IPS-NIHi7 (cell line): ENCODE measurements at regions not wholly inside any gene's neighbourhood (a gene's known extent, or its start where the extent isn't known, plus 50 kb on each side); places are given as distances from the start of the nearest gene placed in this dataset.

Source experiments
- DNase-seq: peaks from one replicate; pipeline ENCODE4 v3.0.0; 2012; ENCODE audit warnings: mixed read lengths; ENCODE audit errors: extremely low spot score

DNA sequence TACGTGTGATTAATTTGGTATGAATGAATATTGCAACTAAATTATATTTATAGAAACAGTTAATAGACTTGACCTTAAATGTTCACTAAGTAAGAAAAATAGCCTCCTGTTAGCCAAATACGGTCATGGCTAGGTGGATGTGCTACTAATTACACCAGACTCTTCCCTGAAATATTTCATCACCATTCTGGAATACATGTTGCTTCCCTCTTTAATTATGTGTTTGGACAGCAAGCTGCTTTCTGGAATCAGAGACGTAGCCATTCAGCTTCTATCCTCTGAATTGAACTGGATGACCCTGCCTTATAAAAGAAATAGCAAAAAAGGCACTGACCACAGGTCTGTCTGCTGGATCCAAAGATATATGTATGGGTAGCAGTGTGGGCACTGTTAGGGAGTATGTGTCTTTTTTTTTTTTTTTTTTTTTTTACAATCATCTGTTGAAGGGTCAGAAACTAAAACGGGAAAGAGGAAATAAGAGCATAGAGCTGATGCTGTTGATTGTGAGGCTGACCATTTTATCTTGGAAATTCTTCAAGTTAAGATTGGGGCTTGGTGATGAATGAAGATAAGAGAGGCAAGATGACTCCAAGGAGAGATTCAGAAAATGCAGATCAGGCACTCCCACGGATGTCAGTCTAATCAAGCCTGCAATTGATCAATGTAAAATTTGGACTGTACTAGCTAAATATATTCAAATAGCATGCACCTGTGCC, 283.2 kb upstream of the HSF2 start:
- DNase-seq, result no peak

DNA sequence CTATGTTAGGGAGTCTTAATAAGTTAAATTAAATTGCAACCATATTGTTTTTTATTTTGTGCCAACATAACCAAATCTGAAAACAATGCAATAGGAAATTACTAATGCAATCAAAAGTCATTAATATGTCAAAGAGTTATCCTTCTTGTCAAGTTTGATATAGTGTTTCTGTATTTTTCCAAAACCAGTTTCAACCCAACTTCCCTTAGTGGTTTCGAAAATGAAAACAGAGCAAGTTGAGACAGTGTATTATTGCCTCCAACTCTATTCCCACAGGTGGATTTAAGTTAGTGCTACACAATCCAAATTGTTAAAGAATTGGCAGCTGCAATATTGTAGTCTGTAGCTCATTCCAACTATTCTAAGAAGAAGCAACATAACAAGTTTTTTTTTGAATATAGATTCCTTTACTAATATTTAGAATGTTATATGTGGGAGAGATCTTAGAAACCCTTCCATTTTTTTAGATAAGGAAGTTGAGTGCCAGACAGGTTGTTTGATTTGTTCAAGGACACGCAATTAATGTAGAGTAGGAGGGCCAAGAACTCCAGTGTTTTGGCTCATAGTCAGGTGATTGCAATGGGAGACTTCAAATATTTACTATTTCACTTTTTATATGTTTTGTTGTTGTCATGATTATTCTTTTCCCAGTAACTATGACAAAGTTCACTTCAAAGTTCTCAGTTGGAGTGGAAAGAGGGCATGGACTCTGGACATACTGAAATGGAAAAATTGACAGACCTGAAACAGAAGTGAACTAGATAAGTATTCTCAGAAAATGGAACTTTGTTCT, 282.4 kb upstream of the HSF2 start:
- DNase-seq, result no peak

DNA sequence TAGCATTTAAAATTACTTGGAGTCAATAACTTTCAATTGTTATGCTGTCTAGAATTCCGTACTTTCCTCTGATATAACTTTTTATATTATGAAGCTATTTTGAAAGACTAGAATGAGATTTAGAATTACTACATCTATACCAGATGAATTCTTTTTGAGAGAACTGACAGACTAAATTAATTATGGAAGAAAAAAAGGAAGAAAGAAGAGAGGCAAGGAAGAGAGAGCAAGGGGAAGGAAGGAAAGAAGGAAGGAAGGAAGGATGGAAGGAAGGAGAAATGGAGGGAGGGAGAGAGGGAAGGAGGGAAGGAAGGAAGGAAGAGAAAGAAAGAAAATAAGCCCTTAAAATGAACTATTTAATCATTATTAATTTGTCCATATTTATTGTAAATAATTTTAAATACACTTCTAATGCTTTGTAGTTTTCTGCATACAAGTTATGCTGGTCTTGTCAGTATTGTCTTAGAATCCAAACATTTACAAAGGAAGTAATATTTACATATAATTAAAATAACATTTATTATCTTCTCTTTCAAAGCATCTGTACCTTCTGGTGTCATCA, 280.4 kb upstream of the HSF2 start:
- DNase-seq, result no peak

DNA sequence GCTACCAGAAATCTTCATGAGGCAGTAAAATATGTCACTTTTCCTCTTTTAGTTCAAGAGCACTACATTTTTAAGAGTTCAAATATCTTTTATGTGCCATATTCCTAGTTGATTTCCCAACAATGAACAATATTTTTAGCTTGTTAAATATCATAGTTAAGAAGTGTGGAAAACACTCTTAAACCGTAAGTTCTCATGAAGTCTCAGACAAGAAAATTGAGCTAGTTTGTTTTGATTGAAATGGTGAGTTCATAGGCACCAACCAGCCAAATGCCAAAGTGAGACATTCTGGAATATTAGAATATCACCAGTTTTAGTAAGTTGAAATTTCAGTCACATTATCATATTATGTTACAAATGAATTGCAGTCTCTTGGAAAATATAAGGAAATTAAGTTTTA, 277.2 kb upstream of the HSF2 start:
- no peak for DNase-seq

DNA sequence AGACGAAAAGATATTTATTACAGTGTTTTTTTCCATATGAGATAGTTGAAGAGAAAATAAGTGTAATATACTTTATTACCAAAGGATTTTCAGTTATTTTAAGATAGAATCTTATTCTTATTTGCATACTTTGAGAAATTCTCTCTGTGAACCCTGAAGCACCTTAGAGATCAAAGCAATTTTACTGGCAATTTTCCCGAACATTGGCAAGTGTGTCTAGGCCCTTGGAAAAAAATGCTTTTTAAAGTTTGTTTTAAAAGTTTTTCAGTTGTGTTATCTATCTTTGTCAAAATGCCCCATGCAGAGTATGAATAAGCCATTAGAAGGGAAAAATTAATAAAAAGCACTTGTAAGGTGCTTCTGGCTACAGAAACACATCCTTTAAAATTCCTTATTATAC, 276.8 kb upstream of the HSF2 start:
- no peak for DNase-seq

DNA sequence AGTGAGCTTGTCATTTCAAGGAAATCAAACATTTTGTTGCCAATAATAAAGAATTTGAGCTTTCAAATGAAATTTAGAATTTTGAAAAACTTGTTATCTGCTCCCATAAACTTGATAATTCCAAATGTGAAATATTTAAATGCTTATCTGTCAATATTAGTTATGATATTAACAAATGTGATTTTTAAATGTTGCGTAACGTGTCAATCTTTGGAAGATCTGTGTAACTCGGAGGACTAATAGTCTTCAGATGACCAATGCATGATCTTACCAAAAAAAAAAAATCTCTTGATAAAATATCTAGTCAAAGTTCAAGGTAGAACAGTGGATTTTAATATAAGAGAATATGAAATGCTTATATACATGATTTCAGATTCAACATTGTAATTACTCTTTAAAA, 274.5 kb upstream of the HSF2 start:
- DNase-seq, result no peak

DNA sequence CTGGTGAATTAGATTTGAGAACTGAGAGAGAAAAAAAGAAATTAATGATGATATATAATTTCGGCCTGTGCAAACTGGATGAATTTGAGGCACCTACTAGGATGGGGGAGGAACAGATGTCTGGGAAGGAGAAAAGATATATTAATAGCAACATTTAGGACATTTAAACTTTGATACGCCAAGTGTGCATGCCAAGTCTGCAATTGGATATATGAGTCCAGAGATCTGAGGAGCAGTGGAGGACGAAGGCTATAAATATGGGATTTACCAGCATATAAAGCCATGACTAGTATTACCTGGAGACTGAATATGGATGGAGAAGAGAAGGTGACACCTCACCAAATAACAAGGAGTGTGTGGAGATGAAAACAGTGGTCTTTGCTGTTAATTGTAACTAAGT, 272.6 kb upstream of the HSF2 start:
- DNase-seq, result no peak

DNA sequence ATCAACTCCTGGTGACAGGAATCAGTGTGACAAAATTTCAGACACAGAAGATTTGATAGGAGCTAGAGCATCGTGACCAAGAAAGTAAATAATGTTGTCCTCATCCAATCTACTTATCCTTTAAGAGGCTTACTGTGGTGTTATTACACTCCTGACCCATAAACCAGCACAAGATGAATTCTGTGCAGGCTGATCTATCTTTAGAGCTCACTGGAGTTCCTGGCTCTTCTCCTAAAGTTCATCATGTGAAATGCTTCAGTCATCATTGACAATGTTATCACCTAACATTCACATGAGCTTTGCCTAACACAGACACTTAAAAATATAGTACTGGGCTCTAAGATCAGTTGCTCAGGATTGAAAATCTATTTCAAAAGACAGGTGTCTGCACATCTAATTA, 271.0 kb upstream of the HSF2 start:
- no peak for DNase-seq

DNA sequence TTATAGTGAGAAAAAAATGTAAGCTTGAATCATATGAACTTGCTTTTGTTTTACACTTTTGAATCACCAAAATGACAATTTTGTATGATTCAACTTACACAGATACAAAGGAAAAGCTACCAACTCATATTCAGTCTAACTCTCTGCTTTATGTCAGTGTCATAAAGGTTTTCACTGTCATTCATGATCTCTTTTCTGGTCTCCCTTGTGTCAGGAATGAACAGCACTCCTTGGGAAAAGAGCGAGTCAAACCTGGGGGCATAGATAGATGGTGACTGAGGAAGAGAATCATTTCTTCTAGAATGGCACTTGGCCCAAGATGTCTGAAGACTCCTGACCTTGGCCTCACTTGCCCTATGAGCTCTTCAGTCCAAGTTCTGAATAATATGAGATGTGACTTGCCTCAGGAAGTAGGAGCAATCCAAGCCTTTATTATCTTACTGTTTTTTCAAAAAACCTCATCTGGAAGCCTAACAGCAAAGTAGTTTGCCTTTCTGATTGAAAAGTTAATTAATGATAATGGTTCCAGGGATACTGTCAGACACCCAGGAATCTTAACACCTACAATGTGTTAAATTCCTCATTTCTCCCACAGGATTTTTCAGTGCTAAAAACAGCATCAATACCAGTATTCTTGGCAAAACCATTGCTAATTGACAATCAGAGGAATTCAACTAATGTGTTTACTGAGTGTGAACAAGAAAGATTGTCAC, 270.0 kb upstream of the HSF2 start:
- no peak for DNase-seq

DNA sequence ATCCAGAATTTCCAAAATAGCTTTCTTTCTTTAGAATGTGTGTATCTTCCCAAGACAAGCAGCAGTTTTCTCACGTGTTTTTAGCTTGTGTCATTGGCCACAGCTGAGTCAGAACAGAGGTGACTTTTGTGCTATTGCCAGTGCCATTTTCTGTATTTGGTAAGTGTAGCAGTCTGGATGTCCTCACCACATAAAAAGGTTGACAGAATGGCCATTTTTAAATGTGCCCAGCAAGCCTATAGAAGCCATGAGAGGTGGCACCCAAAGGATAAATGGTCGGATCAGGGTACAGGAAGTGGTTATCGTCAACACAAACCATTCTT, 269.5 kb upstream of the HSF2 start:
- DNase-seq, result no peak

DNA sequence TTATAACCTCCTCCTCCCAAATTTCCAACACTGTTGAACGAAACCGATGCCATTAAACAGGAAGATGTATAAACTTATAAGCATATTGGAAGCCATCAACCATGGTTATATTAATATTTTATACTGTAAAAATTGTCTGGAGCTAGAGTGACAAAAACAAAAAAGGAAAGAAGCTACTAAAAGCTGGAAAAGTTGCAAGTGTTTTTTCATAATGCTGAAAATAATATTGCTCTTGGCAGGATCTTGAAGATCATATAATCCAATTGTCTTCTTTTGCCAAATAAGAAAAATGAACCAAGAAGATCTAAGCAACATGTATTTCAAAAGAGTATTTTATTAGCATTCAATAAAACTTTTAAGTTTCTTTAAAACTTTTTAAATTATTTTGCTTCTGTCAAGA, 268.9 kb upstream of the HSF2 start:
- no peak for DNase-seq

DNA sequence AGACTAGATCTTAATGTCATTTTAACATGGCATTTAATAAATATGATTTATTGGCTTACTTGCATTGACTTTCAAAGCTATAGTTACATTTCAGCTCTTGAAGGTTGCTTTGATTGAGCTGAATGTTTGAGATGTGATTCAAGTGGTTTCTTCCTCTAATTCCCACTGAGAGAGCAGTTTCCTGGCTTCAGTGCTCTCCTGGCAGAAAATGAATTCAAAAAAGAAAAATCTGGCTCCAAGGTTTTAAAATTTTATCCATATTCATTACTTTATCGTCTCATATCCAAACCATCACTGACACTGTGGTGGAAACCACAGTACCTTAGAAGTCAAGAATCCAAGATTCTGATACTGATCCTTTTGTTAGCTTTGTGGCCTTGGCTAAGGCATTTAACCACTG, 263.1 kb upstream of the HSF2 start:
- DNase-seq, result no peak

DNA sequence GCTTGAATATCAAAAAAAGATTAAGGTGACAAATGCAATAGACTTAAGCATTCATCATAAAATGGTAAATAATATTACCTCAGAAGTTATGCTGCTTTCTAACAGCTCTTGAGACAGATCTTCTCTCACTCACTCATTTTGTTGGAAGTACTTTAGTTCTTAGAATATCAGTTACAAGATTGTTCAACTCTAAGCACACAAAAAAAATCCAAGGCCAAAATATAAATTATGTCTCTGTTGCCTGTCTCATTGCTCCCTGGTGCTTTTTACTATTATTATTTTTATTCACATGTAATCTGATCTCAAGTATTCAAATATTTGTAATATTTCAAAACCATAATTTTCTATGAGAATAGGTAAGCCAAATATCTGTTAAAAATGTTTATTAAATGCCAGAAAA, 259.4 kb upstream of the HSF2 start:
- no peak for DNase-seq

DNA sequence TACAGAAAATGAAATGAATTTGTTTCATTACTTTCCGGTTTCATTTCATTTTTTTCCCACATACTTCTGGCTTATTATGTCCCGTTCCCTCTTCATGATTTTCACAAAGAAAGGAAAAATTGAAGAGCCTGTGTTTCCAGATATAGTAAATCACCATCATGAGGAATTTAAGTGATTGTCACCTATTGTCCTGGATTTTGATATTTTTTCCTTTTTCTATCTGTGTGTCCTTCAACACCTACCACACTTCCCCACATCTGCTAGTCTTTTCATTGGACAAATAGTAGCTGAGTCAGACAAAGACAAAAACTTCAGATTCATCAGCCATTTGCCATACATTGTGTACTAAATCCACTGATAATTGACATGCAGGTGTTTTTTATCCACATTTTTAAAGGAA, 258.2 kb upstream of the HSF2 start:
- no peak for DNase-seq

DNA sequence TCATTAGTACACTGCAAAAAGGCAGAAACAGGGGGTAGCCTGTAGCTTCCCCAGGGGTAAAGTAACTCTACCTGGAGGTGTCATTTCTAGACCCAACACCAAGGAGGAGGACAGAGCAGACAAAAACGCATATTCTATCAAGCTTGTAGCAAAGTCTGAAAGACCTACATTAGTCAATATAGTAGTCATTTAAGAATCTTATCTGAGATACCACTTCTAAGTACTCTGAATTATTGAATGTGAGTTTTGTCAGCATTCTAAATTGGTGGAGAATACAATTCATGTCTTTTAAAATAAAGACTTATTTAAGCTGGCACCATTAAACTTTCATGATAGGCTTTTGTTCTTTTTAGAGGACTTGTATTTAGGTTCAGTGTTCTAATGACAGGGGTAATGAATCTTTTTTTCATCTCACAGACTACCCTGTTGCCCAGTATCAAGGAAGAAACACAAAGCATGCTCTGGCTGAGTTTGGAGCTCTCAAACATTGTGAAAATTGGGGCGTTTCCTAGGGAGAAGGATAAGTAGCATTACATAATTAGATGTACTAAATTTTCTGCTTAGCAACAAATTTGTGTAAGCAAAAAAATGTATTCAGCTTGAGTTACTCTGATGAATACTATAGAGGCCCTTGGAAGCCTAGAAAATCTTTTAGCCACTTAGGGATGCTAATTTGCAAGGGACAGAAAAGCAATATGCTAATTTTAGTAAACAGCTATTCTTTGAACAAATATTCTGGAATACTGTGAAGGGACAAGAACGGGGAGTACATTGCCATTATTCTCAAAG, 255.4 kb upstream of the HSF2 start:
- no peak for DNase-seq

DNA sequence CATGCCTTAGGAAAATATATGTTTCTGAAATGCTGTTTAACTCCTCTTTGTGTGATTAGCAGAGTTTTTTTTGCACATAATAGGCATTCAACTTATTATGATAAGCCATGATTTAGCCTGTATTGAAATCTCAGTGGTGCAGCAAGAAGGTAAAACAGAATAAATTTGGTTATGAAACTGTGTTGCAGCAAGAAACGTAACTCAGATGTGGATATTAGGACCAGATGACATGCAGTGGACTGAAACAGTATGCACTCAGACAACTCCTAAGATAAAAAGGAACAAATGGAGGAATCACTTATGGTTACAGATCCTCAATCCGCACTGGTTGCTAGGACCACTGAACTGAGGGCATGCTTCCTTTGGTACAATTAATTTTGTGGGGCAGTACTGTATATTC, 254.2 kb upstream of the HSF2 start:
- no peak for DNase-seq

DNA sequence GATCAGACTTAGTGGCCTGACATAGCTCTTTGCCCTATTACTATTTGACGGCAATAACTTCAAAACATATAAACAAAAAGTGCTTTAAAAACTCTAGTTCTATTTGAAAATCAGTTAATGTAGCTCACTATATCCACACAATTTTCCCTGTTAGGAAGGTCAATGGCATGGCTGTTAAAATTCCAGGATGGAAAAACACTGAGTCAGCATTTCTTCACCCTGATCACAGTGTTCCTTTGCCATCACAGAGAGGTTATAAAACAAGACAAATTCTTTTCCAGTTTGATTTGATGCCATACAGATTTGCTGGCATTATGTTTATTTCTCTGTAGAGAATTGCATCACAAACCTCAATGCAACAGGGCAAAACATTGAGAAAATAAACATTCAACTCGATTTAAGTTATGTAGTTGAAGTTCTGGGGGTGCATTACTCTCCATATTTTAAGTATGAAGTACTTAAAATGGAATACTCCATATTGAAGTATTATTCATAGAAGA, 253.7 kb upstream of the HSF2 start:
- DNase-seq, result no peak

DNA sequence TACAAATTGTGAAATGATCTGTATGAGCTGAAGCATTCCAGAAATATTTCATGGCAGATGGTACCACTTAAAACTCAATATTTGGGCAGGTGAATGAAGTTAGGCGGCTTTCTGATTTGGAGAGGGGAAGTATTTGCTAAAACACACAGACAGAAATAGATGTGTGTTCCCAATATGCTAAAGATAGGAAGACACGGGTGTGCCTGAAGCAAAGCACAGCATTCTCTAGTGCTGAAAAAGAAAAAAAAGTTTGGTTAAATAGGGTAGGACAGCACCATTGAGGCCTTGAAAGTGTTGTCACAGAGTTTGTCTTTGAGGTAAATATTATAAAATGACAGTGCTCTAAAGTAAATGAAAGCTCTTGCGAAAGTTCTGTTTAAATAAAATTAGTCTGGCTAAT, 252.2 kb upstream of the HSF2 start:
- DNase-seq, result no peak

DNA sequence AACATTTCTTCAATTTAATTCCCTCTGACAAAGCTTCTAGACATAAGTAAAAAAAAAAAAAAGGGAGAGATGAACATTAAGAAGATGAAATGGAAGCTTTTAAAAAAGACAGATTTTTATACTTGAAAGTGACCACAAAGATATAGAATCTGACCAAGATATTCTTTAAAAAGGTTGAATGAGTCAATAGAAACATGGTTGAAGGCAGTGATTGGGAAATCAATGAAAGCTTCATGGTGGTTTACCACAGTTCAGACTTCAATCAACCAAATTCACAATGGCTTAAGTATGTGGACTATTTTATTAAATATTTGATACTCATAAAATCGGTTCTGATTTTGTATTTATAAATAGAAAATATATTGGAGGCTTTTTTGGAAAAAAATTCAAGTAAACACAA, 248.4 kb upstream of the HSF2 start:
- DNase-seq, result no peak

DNA sequence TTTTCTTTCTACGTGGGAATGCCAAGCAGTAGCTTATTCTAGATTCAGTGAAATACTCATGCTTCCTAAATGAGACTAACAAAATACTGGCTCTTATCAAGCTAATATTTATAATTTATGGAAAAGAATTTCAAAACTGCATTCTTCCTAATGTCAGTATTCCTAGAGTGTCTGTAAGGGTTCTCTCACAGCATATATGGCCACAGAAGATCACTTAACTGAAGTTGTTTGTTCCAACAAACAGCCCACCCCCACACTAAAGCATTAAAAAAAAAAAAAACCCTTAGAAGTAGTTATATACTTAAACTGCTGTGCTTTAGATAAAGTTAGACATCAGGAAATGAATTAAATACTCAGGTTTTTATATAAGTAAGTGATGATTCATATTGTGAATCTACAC, 247.7 kb upstream of the HSF2 start:
- DNase-seq, result no peak

DNA sequence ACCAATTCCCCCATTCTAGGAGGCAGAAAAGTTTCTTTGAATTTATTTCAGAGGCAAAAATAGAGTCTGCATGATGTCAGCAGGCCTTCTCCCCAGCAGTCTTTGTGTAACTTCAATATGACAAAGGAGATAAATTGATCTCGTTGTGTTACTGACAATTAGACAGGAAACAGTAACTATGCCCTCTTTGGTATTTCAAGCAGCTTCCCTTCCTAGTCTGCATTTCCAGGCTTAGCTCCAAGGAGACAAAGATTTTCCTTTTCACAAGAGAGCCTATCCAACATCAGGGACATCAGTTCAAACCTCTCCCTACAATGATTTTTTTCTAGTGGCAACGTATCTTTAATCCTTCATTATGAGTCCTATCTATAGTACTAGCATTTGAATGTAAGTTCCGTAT, 245.9 kb upstream of the HSF2 start:
- DNase-seq, result peak; percentile 10

DNA sequence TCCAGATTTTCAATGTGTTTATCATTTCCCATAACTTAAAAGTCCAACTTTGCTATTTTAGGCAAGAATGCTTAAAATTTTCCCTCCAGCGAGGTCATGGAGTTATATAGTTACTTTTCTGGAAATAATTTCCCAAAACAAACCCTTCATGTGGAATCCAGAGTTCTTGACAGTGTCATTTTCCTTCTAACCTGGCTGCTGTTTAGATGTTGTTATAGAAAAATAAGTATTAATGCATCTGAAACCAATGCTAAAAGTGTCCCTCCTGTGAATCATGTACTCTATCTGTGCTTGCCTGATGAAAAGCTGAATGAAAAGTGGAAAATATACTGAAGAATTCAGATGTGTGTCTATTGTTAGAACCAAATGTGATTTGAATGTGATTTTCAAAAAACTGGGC, 245.3 kb upstream of the HSF2 start:
- no peak for DNase-seq
